ENCODE measurements at regions not wholly inside any gene's neighbourhood (a gene's known extent, or its start where the extent isn't known, plus 50 kb on each side); places are given as distances from the start of the nearest gene placed in this dataset.

- Histone ChIP-seq H2AFZ (ENCODE audit: low read length) (no peak overlapping the region), H4K20me1 (ENCODE audit: insufficient read depth, low read length) (no peaks in the 10 kb centered on the region), H3K4me2 (ENCODE audit: low read depth, low read length) (no peak overlapping the region), H3K27ac (ENCODE audit: extremely low read length, insufficient read depth, low read length) (no peak overlapping the region), H3K9me3 (ENCODE audit: low read length) (no peaks in the 10 kb centered on the region), H3K4me3 (replicated peaks in 1 of 3; ENCODE audit: insufficient read depth in 1 of 3, low read depth in 2 of 3, low read length in 3 of 3) (no peak overlapping the region), H3K27me3 (ENCODE audit: control insufficient read depth in 1 of 2, insufficient read depth in 2 of 2, low read length in 2 of 2) (no peaks in the 10 kb centered on the region), H3K4me1 (ENCODE audit: insufficient read depth, low read length) (no peaks in the 10 kb centered on the region), H3K79me2 (ENCODE audit: insufficient read depth, low read length) (no peaks in the 10 kb centered on the region), H3K9ac (ENCODE audit: insufficient read depth, low read depth, low read length) (no peak overlapping the region), H3K36me3 (replicated peaks in 1 of 2; ENCODE audit: control insufficient read depth in 1 of 2, insufficient read depth in 2 of 2, low read length in 2 of 2) (no peaks in the 10 kb centered on the region)
- DNase-seq (ENCODE audit: low spot score): no peak
- no peak for TF ChIP-seq ZNF3 (CRISPR knock-in tag; IDR thresholded peaks at IDR 0.05)
- no peak for TF ChIP-seq TBP (CRISPR knock-in tag; IDR thresholded peaks at IDR 0.05)
- TF ChIP-seq POLR2A (IDR thresholded peaks at IDR 0.05; ENCODE audit: insufficient read depth in 1 of 2, low read depth in 2 of 2, low read length in 2 of 2): no peak
- TF ChIP-seq AFF4 (CRISPR knock-in tag; IDR thresholded peaks at IDR 0.05): no peak
- TF ChIP-seq MLLT10 (CRISPR knock-in tag; IDR thresholded peaks at IDR 0.05): no peak
- TF ChIP-seq FOXO4 (CRISPR knock-in tag; conservative IDR thresholded peaks at IDR 0.05): no peak
- TF ChIP-seq ZNF709 (CRISPR knock-in tag; IDR thresholded peaks at IDR 0.05): no peak
- no peak for TF ChIP-seq ZGPAT (CRISPR knock-in tag; IDR thresholded peaks at IDR 0.05)
- no peak for TF ChIP-seq BRF2 (CRISPR knock-in tag; IDR thresholded peaks at IDR 0.05)
- no peak for TF ChIP-seq FOXA1 (IDR thresholded peaks at IDR 0.05)
- TF ChIP-seq FOXA1 (CRISPR knock-in tag; IDR thresholded peaks at IDR 0.05): no peak
- no peak for TF ChIP-seq ZSCAN25 (CRISPR knock-in tag; IDR thresholded peaks at IDR 0.05)
- TF ChIP-seq DNMT3B (CRISPR knock-in tag; conservative IDR thresholded peaks at IDR 0.05): no peak
- TF ChIP-seq ZNF776 (CRISPR knock-in tag; IDR thresholded peaks at IDR 0.05): no peak
- TF ChIP-seq ZNF672 (CRISPR knock-in tag; IDR thresholded peaks at IDR 0.05): no peak
- TF ChIP-seq ZNF570 (CRISPR knock-in tag; IDR thresholded peaks at IDR 0.05; ENCODE audit: borderline replicate concordance): no peak
- no peak for TF ChIP-seq ZNF501 (CRISPR knock-in tag; IDR thresholded peaks at IDR 0.05)
- no peak for TF ChIP-seq ZKSCAN1 (IDR thresholded peaks at IDR 0.05; ENCODE audit: low read length)
- in situ Hi-C loops (cut with HindIII; ENCODE audit: extremely low pct_ligation_motif_present, low pct_unique_long_range_greater_than_20kb) (no loop called here), intact Hi-C loops (cut with micrococcal nuclease; ENCODE audit: unreplicated experiment) (no loop called here)
- no peak for FAIRE-seq
- ChIA-PET CTCF (ENCODE audit: low intra/inter-chr PET ratio, low total read pairs) (no interaction called here), POLR2A (no interaction called here)
- no TSS peak for BruUV-seq (replicated peaks)
- no peak for ATAC-seq
- WGBS (ENCODE audit: low lambda C conversion rate): 3% methylated on average over 3 of the region's 3 CpGs
Measured at GRCh38 chr4:180280076-180280475, 1963.1 kb upstream of the TENM3 start.

Data from HepG2 (cell line).